Neural cell (in vitro differentiated cells): ENCODE measurements at regions not wholly inside any gene's neighbourhood (a gene's known extent, or its start where the extent isn't known, plus 50 kb on each side); places are given as distances from the start of the nearest gene placed in this dataset.
"Not testable (repeated sequence)": the region's sequence is repeated elsewhere in the genome, so short reads cannot be mapped to it uniquely, and the experiment has no call there.

ENCODE experiments used
- CTCF ChIP-seq: fragments of 450-650 bp; IDR thresholded peaks from 2 replicates; pipeline ENCODE4 v1.5.1; 2014; ENCODE audit warnings: antibody characterized with exemption, mild to moderate bottlenecking, moderate library complexity; ENCODE audit not compliant: poor library complexity, severe bottlenecking
- EP300 ChIP-seq: fragments of 450-650 bp; conservative IDR thresholded peaks from 2 replicates; pipeline ENCODE4 v1.6.1; 2014; ENCODE audit warnings: antibody characterized with exemption, mild to moderate bottlenecking, moderate library complexity; ENCODE audit not compliant: poor library complexity, severe bottlenecking
- EZH2 ChIP-seq: fragments of 200-600, 300-800 bp; shearing (Covaris generic), sonication (generic); IDR thresholded peaks from 2 replicates; pipeline ENCODE4 v1.6.1; 2014; ENCODE audit warnings: antibody characterized with exemption, low read length, borderline replicate concordance, mild to moderate bottlenecking; ENCODE audit not compliant: insufficient read depth, poor library complexity, severe bottlenecking
- MXI1 ChIP-seq: fragments of 450-650 bp; conservative IDR thresholded peaks from 2 replicates; pipeline ENCODE4 v1.6.1; 2014; ENCODE audit warnings: antibody characterized with exemption, mild to moderate bottlenecking; ENCODE audit not compliant: poor library complexity, severe bottlenecking
- POLR2AphosphoS5 ChIP-seq: IDR thresholded peaks from 2 replicates; pipeline ENCODE4 v1.6.1; 2012
- RAD21 ChIP-seq: fragments of 450-650 bp; conservative IDR thresholded peaks from 2 replicates; pipeline ENCODE4 v1.6.1; 2014; ENCODE audit warnings: antibody characterized with exemption, mild to moderate bottlenecking, moderate library complexity
- REST ChIP-seq: IDR thresholded peaks from 2 replicates; pipeline ENCODE4 v1.6.1; 2012; ENCODE audit warnings: borderline replicate concordance
- SMC3 ChIP-seq: fragments of 450-650 bp; conservative IDR thresholded peaks from 2 replicates; pipeline ENCODE4 v1.6.1; 2014; ENCODE audit warnings: antibody characterized with exemption, mild to moderate bottlenecking, moderate library complexity; ENCODE audit not compliant: poor library complexity
- TAF1 ChIP-seq: IDR thresholded peaks from 2 replicates; pipeline ENCODE4 v1.6.1; 2012; ENCODE audit warnings: low read depth

- TF ChIP-seq EP300, CTCF, POLR2AphosphoS5, MXI1, REST, EZH2, RAD21, TAF1, SMC3: not testable (repeated sequence)
These were observed 368.4 kb upstream of the TSPY2 start for GRCh38 chrY:5877617-5878016.
